ENCODE measurements at regions not wholly inside any gene's neighbourhood (a gene's known extent, or its start where the extent isn't known, plus 50 kb on each side); places are given as distances from the start of the nearest gene placed in this dataset.

DNA sequence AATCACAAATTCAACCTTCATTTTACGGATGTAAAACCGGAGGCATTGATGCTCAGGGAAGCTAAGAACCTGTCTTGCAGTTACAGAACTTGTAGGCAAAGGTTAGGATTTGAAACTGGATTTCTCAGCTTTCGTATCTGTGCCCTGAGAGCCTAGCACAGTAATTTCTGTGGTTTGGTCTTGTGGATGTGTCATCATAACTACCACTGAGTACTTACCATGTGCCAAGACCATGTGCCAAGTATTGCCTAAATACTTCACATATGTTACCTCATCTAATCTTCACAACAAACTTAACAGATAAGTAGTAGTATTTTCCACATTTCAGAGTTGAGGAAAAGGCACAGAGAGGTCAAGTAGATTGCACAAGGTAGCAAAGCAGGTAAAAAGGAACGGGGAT is 140.7 kb downstream of the NXPE2 start:
- Mint-ChIP-seq H3K36me3 (no peaks in the 10 kb centered on the region), H3K9me3 (no peaks in the 10 kb centered on the region), H3K4me3 (no peak overlapping the region), H3K27ac (no peak overlapping the region), H3K27me3 (ENCODE audit: insufficient read depth, low read depth) (peaks cover 3% of the 10 kb centered on the region), H3K4me1 (no peaks in the 10 kb centered on the region)
- H3F3A ChIP-seq (ENCODE audit: low read depth) = no peaks in the 10 kb centered on the region
- H3K79me2 ChIP-seq (ENCODE audit: low read depth) = no peaks in the 10 kb centered on the region
- H3K9me3 ChIP-seq (ENCODE audit: low read depth) = no peaks in the 10 kb centered on the region
- no peaks in the 10 kb centered on the region for H3K27me3 ChIP-seq
- H3K4me2 ChIP-seq = no peak overlapping the region
- no peaks in the 10 kb centered on the region for H4K20me1 ChIP-seq (ENCODE audit: low read depth)
- no peak overlapping the region for H3K4me3 ChIP-seq
- no peak overlapping the region for H2AFZ ChIP-seq (replicated peaks)
- no peak overlapping the region for H3K27ac ChIP-seq
- DNase-seq (ENCODE audit: low spot score) = no peak
- no peak for TF ChIP-seq EZH2phosphoT487 (IDR thresholded peaks at IDR 0.05)
- TF ChIP-seq, protein P1, sequence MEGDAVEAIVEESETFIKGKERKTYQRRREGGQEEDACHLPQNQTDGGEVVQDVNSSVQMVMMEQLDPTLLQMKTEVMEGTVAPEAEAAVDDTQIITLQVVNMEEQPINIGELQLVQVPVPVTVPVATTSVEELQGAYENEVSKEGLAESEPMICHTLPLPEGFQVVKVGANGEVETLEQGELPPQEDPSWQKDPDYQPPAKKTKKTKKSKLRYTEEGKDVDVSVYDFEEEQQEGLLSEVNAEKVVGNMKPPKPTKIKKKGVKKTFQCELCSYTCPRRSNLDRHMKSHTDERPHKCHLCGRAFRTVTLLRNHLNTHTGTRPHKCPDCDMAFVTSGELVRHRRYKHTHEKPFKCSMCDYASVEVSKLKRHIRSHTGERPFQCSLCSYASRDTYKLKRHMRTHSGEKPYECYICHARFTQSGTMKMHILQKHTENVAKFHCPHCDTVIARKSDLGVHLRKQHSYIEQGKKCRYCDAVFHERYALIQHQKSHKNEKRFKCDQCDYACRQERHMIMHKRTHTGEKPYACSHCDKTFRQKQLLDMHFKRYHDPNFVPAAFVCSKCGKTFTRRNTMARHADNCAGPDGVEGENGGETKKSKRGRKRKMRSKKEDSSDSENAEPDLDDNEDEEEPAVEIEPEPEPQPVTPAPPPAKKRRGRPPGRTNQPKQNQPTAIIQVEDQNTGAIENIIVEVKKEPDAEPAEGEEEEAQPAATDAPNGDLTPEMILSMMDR (IDR thresholded peaks at IDR 0.05) = no peak
- TF ChIP-seq EZH2 (IDR thresholded peaks at IDR 0.05) = no peak
- H3K9ac ChIP-seq = no peak overlapping the region
- H3K4me1 ChIP-seq = peaks cover 9% of the 10 kb centered on the region
- no peaks in the 10 kb centered on the region for H3K36me3 ChIP-seq

DNA sequence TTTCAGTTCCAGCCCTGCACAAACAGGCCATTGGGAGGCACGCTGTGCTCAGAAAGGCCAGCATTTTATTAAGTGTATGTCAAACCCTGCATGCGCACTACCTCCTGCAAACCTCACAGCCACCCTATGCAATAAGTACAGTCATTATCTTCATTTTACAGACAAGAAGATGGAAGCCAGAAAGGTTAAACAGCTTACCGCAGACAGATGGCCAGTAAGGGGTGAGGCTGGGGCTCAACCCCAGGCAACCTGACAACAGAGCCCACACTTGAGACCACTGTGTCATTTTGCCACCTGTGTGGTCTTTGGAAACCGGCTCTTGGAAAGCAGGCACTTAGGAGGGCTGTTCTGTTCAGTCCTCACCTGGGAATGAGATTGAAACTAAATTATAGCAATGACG is 142.3 kb downstream of the NXPE2 start:
- Histone ChIP-seq H3K9me3 (ENCODE audit: low read depth) (no peaks in the 10 kb centered on the region), H3F3A (ENCODE audit: low read depth) (no peaks in the 10 kb centered on the region), H4K20me1 (ENCODE audit: low read depth) (no peaks in the 10 kb centered on the region), H3K36me3 (no peaks in the 10 kb centered on the region), H3K4me3 (no peak overlapping the region), H2AFZ (replicated peaks) (no peak overlapping the region), H3K4me1 (peaks cover 9% of the 10 kb centered on the region), H3K4me2 (no peak overlapping the region), H3K27ac (no peak overlapping the region), H3K9ac (no peak overlapping the region), H3K27me3 (no peaks in the 10 kb centered on the region), H3K79me2 (ENCODE audit: low read depth) (no peaks in the 10 kb centered on the region)
- Mint-ChIP-seq H3K4me3 (no peak overlapping the region), H3K9me3 (no peaks in the 10 kb centered on the region), H3K27me3 (ENCODE audit: insufficient read depth, low read depth) (peaks cover 3% of the 10 kb centered on the region), H3K4me1 (no peaks in the 10 kb centered on the region), H3K27ac (no peak overlapping the region), H3K36me3 (no peaks in the 10 kb centered on the region)
- no peak for DNase-seq (ENCODE audit: low spot score)
- TF ChIP-seq EZH2 (IDR thresholded peaks at IDR 0.05) (no peak), EZH2phosphoT487 (IDR thresholded peaks at IDR 0.05) (no peak)
- TF ChIP-seq, protein P1 (IDR thresholded peaks at IDR 0.05) = no peak

DNA sequence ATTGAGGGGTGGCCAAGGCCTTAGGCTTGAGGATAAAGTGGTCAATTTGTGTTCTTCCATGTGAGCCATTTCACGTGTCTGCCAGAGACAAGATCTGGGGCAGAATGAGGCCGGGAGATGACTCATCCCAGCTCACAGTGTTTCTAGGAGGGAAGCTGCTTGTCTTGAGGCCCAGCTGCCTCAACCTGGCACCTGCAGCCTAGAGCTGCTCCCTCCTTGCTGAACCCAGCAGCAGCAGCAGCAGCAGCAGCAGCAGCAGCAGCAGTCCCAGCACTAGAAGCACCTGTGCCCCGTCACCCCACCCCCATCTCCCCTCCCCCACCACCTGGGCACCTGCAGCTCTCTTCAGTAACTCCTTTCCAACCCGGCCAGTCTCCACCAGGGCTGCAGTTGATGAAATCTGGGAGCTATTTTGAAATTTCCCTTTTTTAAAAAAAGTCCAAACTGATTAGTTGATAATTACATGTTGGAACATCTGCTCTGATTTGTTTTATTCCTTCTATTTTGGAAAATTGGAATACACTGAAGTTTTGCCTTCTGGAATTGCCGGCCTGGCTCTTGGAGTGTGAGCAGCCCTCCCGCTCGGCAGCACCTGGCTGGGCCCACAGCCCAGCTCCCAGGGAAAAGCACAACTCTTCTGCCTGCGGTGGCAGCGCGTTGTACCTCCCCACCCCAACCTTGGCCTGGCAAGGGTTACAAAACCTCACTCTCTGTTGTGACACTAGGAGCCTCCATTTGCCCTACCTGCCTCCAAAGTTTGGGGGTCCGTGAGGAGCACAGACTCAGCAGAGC is 143.5 kb downstream of the NXPE2 start:
- H3K36me3 Mint-ChIP-seq = no peaks in the 10 kb centered on the region
- no peaks in the 10 kb centered on the region for H3K79me2 ChIP-seq (ENCODE audit: low read depth)
- H3F3A ChIP-seq (ENCODE audit: low read depth) = no peaks in the 10 kb centered on the region
- no peak overlapping the region for H2AFZ ChIP-seq (replicated peaks)
- no peaks in the 10 kb centered on the region for H3K9me3 ChIP-seq (ENCODE audit: low read depth)
- H3K27me3 Mint-ChIP-seq (ENCODE audit: insufficient read depth, low read depth) = peaks cover 3% of the 10 kb centered on the region
- no peaks in the 10 kb centered on the region for H3K4me1 Mint-ChIP-seq
- TF ChIP-seq EZH2phosphoT487 (IDR thresholded peaks at IDR 0.05) (no peak), EZH2 (IDR thresholded peaks at IDR 0.05) (no peak)
- TF ChIP-seq, protein P1 (IDR thresholded peaks at IDR 0.05) = no peak
- no peaks in the 10 kb centered on the region for H3K9me3 Mint-ChIP-seq
- H3K4me2 ChIP-seq = no peak overlapping the region
- no peaks in the 10 kb centered on the region for H3K27me3 ChIP-seq
- H3K4me3 Mint-ChIP-seq = no peak overlapping the region
- no peak for DNase-seq (ENCODE audit: low spot score)
- H3K4me3 ChIP-seq = no peak overlapping the region
- H3K9ac ChIP-seq = no peak overlapping the region
- no peak overlapping the region for H3K27ac Mint-ChIP-seq
- peaks cover 9% of the 10 kb centered on the region for H3K4me1 ChIP-seq
- no peak overlapping the region for H3K27ac ChIP-seq
- H4K20me1 ChIP-seq (ENCODE audit: low read depth) = no peaks in the 10 kb centered on the region
- no peaks in the 10 kb centered on the region for H3K36me3 ChIP-seq

All from neural progenitor cell (in vitro differentiated cells).